GM21528 (cell line): ENCODE measurements at regions not wholly inside any gene's neighbourhood (a gene's known extent, or its start where the extent isn't known, plus 50 kb on each side); places are given as distances from the start of the nearest gene placed in this dataset.

Source experiments
- ATAC-seq: cut with Tn5 transposase; IDR thresholded peaks from one replicate; pipeline ENCODE4 v1.9.1; 2021; ENCODE audit warnings: mild to moderate bottlenecking, moderate library complexity; ENCODE audit not compliant: unreplicated experiment, low FRiP score

GRCh38 chr5:30626557-30626956 is 566.9 kb upstream of the CDH6 start:
- no peak for ATAC-seq

DNA sequence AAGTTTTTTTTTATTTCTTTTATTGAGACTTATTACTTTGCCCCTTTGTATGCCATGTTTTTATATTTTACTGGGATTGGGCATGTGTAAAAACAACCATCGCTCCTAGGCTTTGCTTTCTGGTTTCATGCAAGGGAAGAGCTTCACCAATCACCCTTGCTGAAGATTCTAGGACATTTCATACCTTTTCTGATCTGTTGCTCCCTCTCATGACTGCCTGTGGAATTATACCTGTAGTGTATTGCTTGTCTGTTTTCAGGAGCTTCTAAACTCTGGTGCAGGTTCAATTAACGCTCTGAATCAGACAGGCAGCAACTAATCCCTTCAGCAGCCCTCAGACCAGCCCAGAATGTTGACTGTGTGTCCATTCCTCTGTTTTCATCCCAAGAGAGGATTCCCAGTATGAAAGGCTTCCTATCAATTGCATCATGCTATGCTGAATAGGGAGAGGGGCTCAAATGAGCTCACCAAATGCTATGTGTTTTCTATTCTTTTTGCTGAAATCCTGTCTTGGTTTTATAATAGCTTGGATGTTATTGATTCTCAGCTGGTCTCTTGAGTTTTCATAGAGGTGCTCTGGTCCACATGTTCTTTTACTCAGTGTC is 572.9 kb upstream of the CDH6 start:
- no peak for ATAC-seq

GRCh38 chr5:30608501-30608900 is 585.0 kb upstream of the CDH6 start:
- ATAC-seq: no peak

DNA sequence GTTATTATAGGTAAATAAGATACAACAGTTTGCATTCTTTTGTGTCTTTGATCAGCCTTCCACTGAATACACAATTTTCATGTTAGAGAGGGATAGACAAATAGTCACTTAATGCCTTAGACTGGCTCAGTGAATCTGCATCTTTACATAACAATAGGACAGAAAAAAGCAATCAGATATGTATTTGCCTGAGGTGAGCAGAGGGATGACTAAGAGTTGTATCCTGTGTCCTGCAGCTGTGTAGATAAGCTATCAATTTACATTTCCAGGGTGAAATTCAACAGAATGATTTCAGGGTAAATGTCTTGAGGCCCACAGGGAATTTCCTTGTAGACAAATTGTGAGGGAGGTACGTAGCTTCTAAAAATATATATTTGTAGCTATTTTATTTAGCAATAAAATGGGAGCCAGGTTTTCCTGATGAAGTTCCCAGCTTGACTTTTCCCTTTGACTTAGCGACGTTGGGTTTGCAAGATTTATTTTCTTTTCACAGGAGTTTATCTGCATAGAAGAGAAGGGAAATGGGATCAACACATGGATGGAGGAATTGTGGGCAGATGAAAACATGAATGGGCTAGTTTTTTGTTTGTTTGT is 586.1 kb upstream of the CDH6 start:
- ATAC-seq: no peak

DNA sequence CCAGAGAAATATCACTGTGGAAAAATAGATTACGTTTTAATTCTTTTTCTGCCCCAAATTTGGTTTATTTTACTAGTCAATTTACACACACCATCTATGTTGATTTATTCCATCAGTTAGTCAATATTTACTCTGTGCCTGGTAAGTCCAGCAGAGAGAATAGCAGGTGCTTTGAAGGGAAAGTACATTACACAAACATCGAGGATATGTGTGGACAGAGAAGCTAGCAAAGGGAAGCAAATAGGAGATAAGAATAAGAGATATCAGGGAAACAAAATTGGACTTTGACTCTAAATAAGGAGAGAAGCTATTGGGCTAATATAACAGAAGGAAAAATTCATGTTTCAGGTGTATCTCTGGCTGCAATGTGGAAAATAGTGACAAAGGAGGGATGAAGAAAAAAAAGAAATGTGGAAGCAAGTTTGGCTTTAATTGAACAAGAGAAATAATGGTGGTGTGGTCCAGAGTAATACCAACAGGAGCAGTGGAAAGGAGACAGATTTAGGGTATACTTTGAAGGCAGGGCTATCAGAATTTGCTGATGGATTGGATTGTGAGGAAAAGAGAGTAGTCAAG is 587.7 kb upstream of the CDH6 start:
- no peak for ATAC-seq

DNA sequence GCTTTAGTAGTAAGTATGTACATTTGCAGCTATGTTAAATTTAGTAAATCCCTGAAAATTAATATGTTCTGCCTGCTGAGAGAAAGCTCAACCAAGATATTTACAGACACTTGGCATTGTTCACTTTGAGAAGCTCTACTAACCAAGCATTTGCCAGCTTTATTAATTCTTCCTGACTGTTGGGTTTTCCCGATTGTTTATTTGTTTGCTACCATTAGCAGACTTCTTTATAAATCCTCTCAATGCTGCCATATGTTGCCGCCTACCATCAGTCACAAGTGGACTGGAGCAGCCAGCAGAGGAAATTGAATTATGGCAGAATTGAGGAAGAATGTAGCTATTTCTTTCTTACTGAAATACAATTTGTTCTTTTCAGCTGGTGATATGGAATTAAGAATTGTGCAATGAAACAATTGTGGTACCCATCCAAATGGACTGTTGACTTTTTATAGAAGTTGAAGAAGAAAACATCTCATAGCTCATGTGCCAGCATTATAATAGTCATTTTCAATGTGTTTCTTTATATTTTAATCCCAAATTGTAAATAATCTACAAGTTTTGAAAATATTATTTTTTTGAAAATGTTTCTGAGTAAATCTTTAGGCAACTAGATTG is 588.7 kb upstream of the CDH6 start:
- no peak for ATAC-seq

- ATAC-seq: no peak
Observed at GRCh38 chr5:30600892-30601291, 592.6 kb upstream of the CDH6 start.

DNA sequence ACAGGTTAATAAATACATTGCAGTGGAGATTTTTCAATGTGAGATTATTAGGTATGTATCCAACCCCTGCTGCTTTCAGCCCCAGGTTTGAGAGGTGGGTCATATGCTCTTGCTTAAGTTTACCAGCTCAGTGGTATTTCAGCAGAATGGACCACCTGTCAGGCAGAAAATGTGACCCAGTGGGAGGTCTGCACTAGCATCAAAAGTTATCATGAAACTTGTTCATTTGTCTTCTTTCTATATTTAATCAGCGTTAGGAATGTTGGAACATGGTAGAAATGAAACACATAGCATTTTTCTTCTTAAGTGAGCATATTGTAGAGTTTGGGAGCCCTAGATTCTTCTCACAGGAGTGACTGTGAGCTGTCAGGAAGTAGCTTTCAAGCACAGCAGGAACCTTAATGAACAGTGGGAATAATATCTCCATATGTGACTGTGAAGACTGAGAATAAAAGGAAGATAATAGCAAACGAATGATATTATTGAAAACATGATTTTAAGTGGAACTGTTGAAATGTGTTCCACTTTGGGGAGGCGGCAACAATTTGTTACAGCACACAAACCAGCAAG is 596.9 kb upstream of the CDH6 start:
- no peak for ATAC-seq

- ATAC-seq: no peak
Observed at GRCh38 chr5:30594331-30594730, 599.2 kb upstream of the CDH6 start.

- no peak for ATAC-seq
Observed at GRCh38 chr5:30592833-30593232, 600.7 kb upstream of the CDH6 start.

DNA sequence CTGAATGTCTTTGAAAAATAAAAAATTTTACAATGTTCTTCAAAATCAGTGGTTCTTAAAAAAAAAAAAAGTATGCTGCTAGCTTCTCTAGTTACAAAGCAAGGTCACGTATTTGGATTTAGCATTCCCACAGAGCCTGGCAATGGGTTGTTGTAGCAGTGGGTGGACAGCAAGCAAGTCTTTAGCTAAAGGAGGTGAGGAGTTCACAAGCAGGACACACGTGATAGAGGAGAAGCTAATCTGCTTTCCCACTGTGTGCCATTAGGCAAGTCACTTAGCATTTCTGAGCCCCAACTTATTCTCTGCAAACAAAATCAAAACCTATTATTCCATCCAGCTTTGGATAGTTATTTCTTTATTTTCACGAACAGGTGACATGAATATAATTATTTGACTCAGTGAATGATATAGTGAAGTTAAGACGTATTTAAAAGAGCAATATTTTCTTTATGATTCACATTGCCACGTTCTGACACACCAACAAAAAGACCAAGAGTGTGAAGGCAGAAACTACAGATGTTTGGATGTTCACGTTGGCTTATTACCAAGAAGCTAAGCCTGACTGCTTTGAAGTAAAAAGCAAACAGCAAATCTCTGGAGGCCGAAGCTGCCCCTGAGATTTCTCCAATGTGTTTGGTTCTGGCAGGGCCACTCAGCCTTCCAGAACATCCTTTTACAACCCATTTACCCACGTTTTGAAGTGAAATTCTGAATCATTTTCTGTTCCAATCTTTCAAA is 612.1 kb upstream of the CDH6 start:
- ATAC-seq: no peak

GRCh38 chr5:30574761-30575160 is 618.7 kb upstream of the CDH6 start:
- ATAC-seq: no peak

DNA sequence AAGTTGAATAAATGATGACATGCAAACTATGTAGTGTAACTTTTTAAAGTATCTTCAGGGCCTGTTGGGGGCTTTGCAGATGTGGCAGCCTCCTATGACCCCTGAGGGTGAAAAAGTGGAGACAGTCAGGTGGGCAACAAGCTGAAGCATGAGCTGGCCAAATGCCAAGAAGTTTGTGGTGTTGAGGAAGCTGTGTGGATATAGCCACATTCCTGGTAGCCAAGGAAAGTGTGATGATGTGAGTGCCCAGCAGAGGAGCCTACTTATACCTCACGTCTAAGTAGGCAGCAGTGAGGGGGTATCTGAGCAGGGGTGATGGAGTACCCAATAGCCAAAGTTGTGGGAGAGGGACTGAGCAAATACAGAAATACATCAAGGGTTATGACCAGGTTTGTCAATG is 621.2 kb upstream of the CDH6 start:
- ATAC-seq: no peak

- ATAC-seq: no peak
Observed at GRCh38 chr5:30561771-30562170, 631.7 kb upstream of the CDH6 start.

DNA sequence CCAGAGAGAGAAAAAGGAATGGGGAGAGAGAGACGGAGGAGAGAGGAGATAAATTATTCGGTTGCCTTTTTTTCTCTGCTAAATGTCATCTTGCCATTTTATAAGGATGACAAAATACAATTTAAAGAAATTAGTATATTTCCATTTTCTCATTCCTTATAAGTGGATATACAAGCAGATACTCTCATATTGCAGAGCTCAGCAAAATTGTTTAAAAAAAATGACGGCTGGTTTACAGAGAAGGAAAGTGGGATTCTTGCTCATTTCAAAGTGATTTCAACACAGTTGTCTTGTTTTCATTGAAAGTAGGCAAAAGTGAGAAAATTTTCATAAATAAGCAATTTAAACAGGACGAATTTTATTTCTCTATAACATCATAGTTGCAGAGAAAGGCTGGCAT is 641.9 kb upstream of the CDH6 start:
- ATAC-seq: no peak

GRCh38 chr5:30548580-30549305 is 644.7 kb upstream of the CDH6 start:
- ATAC-seq: no peak

DNA sequence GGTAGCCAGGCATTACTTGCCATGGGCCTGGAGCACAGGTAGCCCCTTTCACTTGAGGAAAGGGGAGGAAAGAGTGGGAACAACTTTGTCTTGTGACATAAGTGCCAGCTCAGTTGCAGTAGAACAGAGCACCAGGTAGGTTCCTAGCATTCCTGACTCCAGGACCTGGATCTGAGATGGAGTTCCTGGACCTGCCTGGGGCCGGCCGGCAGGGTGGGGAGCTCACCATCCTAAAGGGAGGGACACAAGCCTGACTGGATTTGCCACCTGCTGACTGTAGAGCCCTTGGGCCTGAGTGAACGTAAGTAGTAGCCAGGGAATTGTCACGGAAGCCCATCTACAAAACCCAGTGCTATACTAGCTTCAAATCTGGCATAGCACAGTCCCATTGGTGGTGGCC is 653.3 kb upstream of the CDH6 start:
- no peak for ATAC-seq

GRCh38 chr5:30539004-30539634 is 654.4 kb upstream of the CDH6 start:
- ATAC-seq: no peak

DNA sequence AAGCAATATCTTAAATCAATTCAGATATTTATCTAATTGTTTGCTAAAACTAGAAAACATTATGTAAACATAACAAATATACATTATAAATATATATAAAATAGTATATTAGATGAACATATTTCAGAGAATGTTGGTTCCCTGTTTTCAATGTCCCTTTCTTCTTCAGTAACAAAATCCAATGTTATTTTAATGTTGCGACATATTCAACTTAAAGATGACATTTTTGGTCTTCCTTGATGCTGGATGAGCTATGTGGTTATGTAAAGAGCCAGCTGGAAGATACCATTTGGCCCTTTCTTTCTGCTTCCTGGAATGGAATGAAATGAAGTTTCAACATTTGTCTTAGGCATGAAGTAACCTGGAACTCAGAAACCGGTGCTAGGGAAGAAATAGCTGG is 668.1 kb upstream of the CDH6 start:
- no peak for ATAC-seq

DNA sequence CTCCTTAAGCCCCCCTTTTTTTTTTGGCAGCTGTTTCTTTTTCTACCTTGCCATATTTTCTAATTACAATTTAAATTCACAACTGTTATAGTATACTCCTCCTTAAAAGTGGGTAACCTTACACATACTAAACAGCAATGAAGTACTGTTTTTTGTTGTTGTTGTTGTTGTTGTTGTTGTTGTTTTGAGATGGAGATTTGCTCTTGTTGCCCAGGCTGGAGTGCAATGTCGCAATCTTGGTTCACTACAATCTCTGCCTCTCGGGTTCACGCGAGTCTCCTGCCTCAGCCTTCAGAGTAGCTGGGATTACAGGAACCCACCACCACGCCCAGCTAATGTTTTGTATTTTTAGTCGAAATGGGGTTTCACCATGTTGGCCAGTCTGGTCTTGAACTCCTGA is 669.1 kb upstream of the CDH6 start:
- no peak for ATAC-seq
